ENCODE measurements at regions not wholly inside any gene's neighbourhood (a gene's known extent, or its start where the extent isn't known, plus 50 kb on each side); places are given as distances from the start of the nearest gene placed in this dataset.
"Not testable (repeated sequence)": the region's sequence is repeated elsewhere in the genome, so short reads cannot be mapped to it uniquely, and the experiment has no call there.

DNA sequence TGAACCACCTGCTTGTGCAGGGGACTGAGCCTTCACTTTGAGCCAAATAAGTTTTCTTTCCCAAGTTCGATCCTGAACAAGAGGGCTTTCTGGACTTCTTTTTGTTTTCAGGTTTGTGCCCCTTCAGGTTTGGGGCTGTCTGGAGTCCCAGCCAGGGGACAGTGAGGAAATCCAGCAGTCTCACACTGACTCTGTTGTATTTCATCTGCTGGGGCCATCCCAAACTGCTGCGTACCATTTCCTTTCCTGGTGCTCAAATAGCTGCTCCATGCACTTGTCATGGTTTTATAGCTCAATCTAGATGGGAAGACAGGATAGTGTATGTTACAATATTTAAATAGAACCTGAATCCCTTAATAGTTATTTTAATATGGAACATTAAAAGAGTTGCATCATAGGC, 66.3 kb upstream of the IGLL5 start:
- Histone ChIP-seq H3K4me3 (replicated peaks; ENCODE audit: low read depth, low read length) (no peak overlapping the region), H3K36me3 (ENCODE audit: control insufficient read depth, insufficient read depth, low read length) (no peaks in the 10 kb centered on the region), H3K27me3 (replicated peaks; ENCODE audit: control insufficient read depth, insufficient read depth, low read length) (no peaks in the 10 kb centered on the region)
- no peak for DNase-seq (ENCODE audit: extremely low read depth, insufficient read length)
- TF ChIP-seq, protein P1, sequence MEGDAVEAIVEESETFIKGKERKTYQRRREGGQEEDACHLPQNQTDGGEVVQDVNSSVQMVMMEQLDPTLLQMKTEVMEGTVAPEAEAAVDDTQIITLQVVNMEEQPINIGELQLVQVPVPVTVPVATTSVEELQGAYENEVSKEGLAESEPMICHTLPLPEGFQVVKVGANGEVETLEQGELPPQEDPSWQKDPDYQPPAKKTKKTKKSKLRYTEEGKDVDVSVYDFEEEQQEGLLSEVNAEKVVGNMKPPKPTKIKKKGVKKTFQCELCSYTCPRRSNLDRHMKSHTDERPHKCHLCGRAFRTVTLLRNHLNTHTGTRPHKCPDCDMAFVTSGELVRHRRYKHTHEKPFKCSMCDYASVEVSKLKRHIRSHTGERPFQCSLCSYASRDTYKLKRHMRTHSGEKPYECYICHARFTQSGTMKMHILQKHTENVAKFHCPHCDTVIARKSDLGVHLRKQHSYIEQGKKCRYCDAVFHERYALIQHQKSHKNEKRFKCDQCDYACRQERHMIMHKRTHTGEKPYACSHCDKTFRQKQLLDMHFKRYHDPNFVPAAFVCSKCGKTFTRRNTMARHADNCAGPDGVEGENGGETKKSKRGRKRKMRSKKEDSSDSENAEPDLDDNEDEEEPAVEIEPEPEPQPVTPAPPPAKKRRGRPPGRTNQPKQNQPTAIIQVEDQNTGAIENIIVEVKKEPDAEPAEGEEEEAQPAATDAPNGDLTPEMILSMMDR (IDR thresholded peaks at IDR 0.05; ENCODE audit: insufficient read depth, low read length, poor library complexity, severe bottlenecking), result no peak

DNA sequence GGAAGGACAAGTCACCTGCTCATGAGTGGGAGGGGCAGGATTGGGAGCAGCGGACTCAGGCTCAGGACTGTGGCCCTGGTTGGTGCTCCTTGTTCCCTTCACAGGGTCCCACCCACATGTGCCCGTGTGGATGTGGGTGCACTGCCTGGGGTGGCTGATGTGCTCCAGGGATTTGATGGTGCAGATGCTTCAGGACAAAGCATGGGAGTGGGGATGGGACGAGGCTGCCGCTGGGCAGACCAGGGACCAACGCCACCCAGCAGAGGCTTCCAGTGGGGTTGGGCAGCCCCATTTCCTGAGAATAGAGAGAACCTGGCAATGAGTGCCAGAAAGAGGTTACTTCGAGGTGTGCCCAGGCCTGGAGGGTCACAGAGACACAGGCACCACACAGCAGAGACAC, 65.5 kb upstream of the IGLL5 start:
- TF ChIP-seq, protein P1 (IDR thresholded peaks at IDR 0.05; ENCODE audit: insufficient read depth, low read length, poor library complexity, severe bottlenecking), result no peak
- DNase-seq (ENCODE audit: extremely low read depth, insufficient read length), result no peak
- Histone ChIP-seq H3K36me3 (ENCODE audit: control insufficient read depth, insufficient read depth, low read length) (no peaks in the 10 kb centered on the region), H3K4me3 (replicated peaks; ENCODE audit: low read depth, low read length) (no peak overlapping the region), H3K27me3 (replicated peaks; ENCODE audit: control insufficient read depth, insufficient read depth, low read length) (no peaks in the 10 kb centered on the region)

DNA sequence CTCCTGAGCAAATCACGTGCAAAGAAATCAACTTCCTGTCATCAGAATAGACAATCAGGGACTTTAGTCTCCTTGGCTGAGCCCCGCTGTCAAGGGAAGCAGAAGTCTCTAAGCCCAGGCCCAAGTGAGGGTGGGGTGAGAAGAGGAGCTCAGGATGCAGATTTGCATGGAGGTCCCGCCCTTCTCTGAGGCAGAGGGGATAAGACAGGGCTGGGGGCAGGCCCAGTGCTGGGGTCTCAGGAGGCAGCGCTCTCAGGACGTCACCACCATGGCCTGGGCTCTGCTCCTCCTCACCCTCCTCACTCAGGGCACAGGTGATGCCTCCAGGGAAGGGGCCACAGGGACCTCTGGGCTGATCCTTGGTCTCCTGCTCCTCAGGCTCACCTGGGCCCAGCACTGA, 65.1 kb upstream of the IGLL5 start:
- not testable (repeated sequence) for H3K4me3 ChIP-seq (replicated peaks; ENCODE audit: low read depth, low read length); DNase-seq (ENCODE audit: extremely low read depth, insufficient read length); H3K27me3 ChIP-seq (replicated peaks; ENCODE audit: control insufficient read depth, insufficient read depth, low read length); H3K36me3 ChIP-seq (ENCODE audit: control insufficient read depth, insufficient read depth, low read length)

DNA sequence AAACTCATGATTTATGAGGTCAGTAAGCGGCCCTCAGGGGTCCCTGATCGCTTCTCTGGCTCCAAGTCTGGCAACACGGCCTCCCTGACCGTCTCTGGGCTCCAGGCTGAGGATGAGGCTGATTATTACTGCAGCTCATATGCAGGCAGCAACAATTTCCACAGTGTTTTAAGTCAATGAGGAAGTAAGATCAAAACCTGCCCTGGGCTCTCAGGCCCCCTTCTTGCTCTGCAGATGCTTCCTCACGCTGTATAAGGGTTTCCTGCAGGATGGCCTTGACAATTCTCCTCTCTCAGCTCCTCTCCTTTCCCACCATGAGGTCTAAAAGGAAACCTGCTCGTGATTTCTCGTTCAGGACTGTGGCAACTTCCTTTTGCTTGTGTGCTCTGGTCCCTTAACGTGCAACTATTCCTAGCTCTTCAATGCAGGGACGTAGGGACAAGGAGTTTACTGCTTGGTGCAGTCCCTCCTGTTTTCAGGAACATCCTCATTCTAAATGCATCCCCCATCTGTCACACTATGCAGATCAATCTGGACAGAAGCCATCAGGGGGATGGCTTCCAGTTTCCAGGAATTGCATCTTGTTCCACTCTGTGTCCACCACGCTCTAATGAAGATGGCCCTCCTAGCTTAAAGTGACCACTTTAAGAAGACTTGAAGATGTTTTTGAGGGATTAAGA, 64.3 kb upstream of the IGLL5 start:
- Histone ChIP-seq H3K36me3 (ENCODE audit: control insufficient read depth, insufficient read depth, low read length) (no peaks in the 10 kb centered on the region), H3K27me3 (replicated peaks; ENCODE audit: control insufficient read depth, insufficient read depth, low read length) (no peaks in the 10 kb centered on the region), H3K4me3 (replicated peaks; ENCODE audit: low read depth, low read length) (no peak overlapping the region)
- TF ChIP-seq, protein P1 (IDR thresholded peaks at IDR 0.05; ENCODE audit: insufficient read depth, low read length, poor library complexity, severe bottlenecking), result no peak
- DNase-seq (ENCODE audit: extremely low read depth, insufficient read length), result no peak

DNA sequence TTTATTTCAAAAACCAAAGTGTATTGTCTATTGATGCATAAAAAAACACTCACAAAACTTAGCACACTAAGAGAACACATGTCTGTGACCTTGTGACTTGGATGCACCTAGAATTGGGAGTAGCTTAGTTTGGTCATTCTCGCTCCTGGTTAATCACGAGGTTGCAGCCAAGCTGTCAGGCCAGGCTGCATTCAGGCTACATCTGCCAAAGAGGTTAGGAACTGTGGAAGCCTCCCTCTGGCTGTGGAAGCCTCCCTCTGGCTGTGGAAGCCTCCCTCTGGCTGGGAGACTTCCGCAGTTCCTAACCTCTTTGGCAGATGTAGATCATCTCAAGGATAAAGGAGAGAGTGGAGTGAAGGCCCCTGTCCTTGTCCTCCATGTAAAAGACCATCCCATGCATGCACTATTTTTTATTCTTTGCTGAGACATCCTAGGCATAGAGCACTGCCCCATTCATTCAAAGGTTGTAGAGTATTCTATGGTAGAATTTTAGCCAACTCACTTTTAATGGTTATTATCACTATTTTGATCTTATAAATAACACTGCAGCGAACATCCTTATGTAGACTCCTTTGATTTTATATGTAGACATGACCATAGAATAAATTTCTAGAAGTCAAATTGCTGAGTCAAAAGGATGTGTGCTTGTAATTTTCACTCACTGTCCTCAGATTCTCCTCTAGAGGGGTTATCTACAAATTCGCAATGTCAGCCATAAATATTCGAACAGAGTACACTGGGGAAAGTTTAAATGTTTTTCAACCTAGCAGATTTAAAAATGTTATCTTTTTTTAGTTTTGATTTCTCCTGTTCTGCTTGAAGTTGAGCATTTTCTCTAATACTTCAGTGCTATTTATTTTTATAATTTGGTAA, 63.0 kb upstream of the IGLL5 start:
- TF ChIP-seq, protein P1 (IDR thresholded peaks at IDR 0.05; ENCODE audit: insufficient read depth, low read length, poor library complexity, severe bottlenecking), result no peak
- DNase-seq (ENCODE audit: extremely low read depth, insufficient read length), result no peak
- Histone ChIP-seq H3K27me3 (replicated peaks; ENCODE audit: control insufficient read depth, insufficient read depth, low read length) (no peaks in the 10 kb centered on the region), H3K4me3 (replicated peaks; ENCODE audit: low read depth, low read length) (no peak overlapping the region), H3K36me3 (ENCODE audit: control insufficient read depth, insufficient read depth, low read length) (no peaks in the 10 kb centered on the region)

DNA sequence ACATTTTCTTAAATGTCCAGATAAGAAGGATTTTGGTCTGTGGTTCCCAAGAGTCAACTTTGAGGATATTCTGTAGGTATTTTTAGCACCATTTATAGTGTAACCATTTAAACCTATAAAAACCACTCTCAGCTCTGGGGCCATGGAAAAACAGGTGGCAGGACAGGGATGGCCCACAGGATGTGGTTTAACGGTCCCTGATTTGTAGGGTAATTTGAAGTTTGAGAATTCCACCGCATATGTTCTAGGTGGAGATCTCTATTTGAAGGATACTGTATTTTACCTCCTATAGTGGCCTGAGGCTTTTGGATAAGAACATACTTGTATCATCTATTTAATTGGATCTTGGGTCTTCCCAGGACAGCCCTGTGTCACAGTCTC, 62.4 kb upstream of the IGLL5 start:
- H3K4me3 ChIP-seq (replicated peaks; ENCODE audit: low read depth, low read length), result no peak overlapping the region
- H3K36me3 ChIP-seq (ENCODE audit: control insufficient read depth, insufficient read depth, low read length), result no peaks in the 10 kb centered on the region
- DNase-seq (ENCODE audit: extremely low read depth, insufficient read length), result no peak
- TF ChIP-seq, protein P1 (IDR thresholded peaks at IDR 0.05; ENCODE audit: insufficient read depth, low read length, poor library complexity, severe bottlenecking), result no peak
- H3K27me3 ChIP-seq (replicated peaks; ENCODE audit: control insufficient read depth, insufficient read depth, low read length), result no peaks in the 10 kb centered on the region
